OCI-LY1 (cell line): ENCODE measurements at regions not wholly inside any gene's neighbourhood (a gene's known extent, or its start where the extent isn't known, plus 50 kb on each side); places are given as distances from the start of the nearest gene placed in this dataset.

Source experiments
- H2AFZ ChIP-seq: fragments of 200-600 bp; sonication (generic), shearing (Covaris generic); 2 replicates; pipeline ENCODE4 v1.6.0; 2014; ENCODE audit warnings: antibody characterized with exemption, mild to moderate bottlenecking, low read length
- H3F3A ChIP-seq: fragments of 200-600 bp; sonication (generic), shearing (Covaris generic); 2 replicates; pipeline ENCODE4 v1.6.0; 2014; ENCODE audit warnings: mild to moderate bottlenecking, antibody characterized with exemption, low read length, moderate library complexity; ENCODE audit not compliant: insufficient read depth
- H3K27ac ChIP-seq: fragments of 200-600 bp; sonication (generic); 2 replicates; pipeline ENCODE4 v1.5.1; 2014; ENCODE audit warnings: low read length, mixed run types, mild to moderate bottlenecking, low read depth; ENCODE audit not compliant: poor library complexity, severe bottlenecking
- H3K27me3 ChIP-seq: fragments of 200-600 bp; sonication (generic); 2 replicates; pipeline ENCODE4 v1.6.0; 2014; ENCODE audit warnings: antibody characterized with exemption, mild to moderate bottlenecking, low read length, moderate library complexity; ENCODE audit not compliant: insufficient read depth
- H3K36me3 ChIP-seq: fragments of 200-600 bp; sonication (generic); 2 replicates; pipeline ENCODE4 v1.6.1; 2014; ENCODE audit warnings: mild to moderate bottlenecking, antibody characterized with exemption, low read length, moderate library complexity, mixed read lengths; ENCODE audit not compliant: insufficient read depth
- H3K4me1 ChIP-seq: fragments of 200-600 bp; sonication (generic); 2 replicates; pipeline ENCODE4 v1.5.1; 2014; ENCODE audit warnings: mild to moderate bottlenecking, low read length, moderate library complexity; ENCODE audit not compliant: insufficient read depth, severe bottlenecking
- H3K4me2 ChIP-seq: fragments of 200-600 bp; sonication (generic), shearing (Covaris generic); 2 replicates; pipeline ENCODE4 v1.6.1; 2014; ENCODE audit warnings: low read length
- H3K4me3 ChIP-seq: fragments of 200-600 bp; sonication (generic); 2 replicates; pipeline ENCODE4 v1.5.1; 2014; ENCODE audit warnings: low read length, low read depth, mild to moderate bottlenecking, mixed read lengths; ENCODE audit not compliant: poor library complexity, severe bottlenecking
- H3K79me2 ChIP-seq: fragments of 200-600 bp; shearing (Covaris generic); 2 replicates; pipeline ENCODE4 v1.6.1; 2016; ENCODE audit warnings: mixed run types, low read length, mixed read lengths; ENCODE audit not compliant: insufficient read depth
- H3K9ac ChIP-seq: fragments of 200-600 bp; sonication (generic), shearing (Covaris generic); 2 replicates; pipeline ENCODE4 v1.6.1; 2014; ENCODE audit warnings: mild to moderate bottlenecking, low read length, mixed read lengths
- H3K9me2 ChIP-seq: fragments of 200-600 bp; sonication (generic), shearing (Covaris generic); 2 replicates; pipeline ENCODE4 v1.6.1; 2014; ENCODE audit warnings: low read depth, mild to moderate bottlenecking, low read length, mixed read lengths
- H3K9me3 ChIP-seq: fragments of 200-600 bp; shearing (Covaris generic); 2 replicates; pipeline ENCODE4 v1.6.1; 2014; ENCODE audit warnings: low read length, mixed read lengths
- H4K20me1 ChIP-seq: fragments of 200-600 bp; sonication (generic), shearing (Covaris generic); 2 replicates; pipeline ENCODE4 v1.6.0; 2016; ENCODE audit warnings: mild to moderate bottlenecking, low read length; ENCODE audit not compliant: insufficient read depth
- EZH2 ChIP-seq: fragments of 200-600 bp; sonication (generic), shearing (Covaris generic); IDR thresholded peaks from 2 replicates; pipeline ENCODE4 v1.8.0; 2017; ENCODE audit warnings: borderline replicate concordance, mixed run types, mild to moderate bottlenecking, antibody characterized with exemption, low read length, moderate library complexity, mixed read lengths
- TF ChIP-seq, protein P1 (sequence below): fragments of 200-600 bp; sonication (generic), shearing (Covaris generic); IDR thresholded peaks from 2 replicates; pipeline ENCODE4 v1.5.1; 2017; ENCODE audit warnings: mild to moderate bottlenecking, antibody characterized with exemption, low read length, moderate library complexity, mixed read lengths

DNA sequence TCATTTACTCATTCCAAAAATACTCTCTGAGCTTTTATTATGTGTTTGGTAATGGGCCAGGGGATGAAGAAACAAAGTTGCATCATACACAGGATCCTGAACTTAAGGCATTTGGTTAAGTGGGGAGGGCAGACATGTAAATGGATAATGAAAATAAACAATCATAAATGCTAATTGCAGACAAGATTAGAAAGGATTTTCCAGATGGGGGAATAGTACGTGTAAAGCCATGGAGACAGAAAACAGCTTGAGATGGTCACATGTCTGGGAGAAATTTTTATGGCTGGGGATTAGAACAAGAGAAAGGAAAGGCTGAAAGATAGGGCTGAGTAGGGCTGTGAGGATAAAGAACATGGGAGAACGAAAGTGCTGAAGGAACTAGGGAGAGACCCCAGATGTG, 534.3 kb upstream of the LARGE1 start:
- no peaks in the 10 kb centered on the region for H4K20me1 ChIP-seq
- H3K4me1 ChIP-seq, result no peaks in the 10 kb centered on the region
- H3K4me3 ChIP-seq, result no peak overlapping the region
- no peaks in the 10 kb centered on the region for H3K9me2 ChIP-seq
- H3K9ac ChIP-seq, result no peak overlapping the region
- H3F3A ChIP-seq, result no peaks in the 10 kb centered on the region
- TF ChIP-seq EZH2, result no peak
- no peaks in the 10 kb centered on the region for H3K36me3 ChIP-seq
- no peaks in the 10 kb centered on the region for H3K27me3 ChIP-seq
- no peak overlapping the region for H2AFZ ChIP-seq
- no peak overlapping the region for H3K27ac ChIP-seq
- no peak overlapping the region for H3K4me2 ChIP-seq
- H3K9me3 ChIP-seq, result no peaks in the 10 kb centered on the region
- H3K79me2 ChIP-seq, result no peaks in the 10 kb centered on the region

DNA sequence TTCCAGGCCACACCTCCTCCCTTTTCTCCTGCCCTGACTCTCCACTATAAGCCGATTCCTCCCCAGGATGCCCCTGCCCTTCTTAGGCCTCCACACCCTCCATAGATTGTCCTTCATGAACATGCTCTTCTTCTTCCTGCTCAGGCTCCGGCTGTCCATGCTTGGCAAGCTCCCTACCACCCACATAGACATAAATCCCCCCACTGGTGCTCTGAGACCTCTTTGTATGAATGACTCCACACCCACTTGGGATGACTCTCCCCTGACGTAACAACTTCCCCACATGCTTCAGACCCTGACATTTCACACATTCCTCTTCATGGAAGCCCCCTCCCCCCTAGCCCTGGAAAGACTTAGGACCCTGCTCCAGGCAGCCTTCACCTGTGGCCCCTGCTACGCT, 542.5 kb upstream of the LARGE1 start:
- H3K27ac ChIP-seq, result no peak overlapping the region
- no peak overlapping the region for H3K4me3 ChIP-seq
- H2AFZ ChIP-seq, result no peak overlapping the region
- H3K4me1 ChIP-seq, result no peaks in the 10 kb centered on the region
- H3K27me3 ChIP-seq, result no peaks in the 10 kb centered on the region
- TF ChIP-seq EZH2, result no peak
- TF ChIP-seq, protein P1, sequence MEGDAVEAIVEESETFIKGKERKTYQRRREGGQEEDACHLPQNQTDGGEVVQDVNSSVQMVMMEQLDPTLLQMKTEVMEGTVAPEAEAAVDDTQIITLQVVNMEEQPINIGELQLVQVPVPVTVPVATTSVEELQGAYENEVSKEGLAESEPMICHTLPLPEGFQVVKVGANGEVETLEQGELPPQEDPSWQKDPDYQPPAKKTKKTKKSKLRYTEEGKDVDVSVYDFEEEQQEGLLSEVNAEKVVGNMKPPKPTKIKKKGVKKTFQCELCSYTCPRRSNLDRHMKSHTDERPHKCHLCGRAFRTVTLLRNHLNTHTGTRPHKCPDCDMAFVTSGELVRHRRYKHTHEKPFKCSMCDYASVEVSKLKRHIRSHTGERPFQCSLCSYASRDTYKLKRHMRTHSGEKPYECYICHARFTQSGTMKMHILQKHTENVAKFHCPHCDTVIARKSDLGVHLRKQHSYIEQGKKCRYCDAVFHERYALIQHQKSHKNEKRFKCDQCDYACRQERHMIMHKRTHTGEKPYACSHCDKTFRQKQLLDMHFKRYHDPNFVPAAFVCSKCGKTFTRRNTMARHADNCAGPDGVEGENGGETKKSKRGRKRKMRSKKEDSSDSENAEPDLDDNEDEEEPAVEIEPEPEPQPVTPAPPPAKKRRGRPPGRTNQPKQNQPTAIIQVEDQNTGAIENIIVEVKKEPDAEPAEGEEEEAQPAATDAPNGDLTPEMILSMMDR, result no peak
- H3F3A ChIP-seq, result no peaks in the 10 kb centered on the region
- H4K20me1 ChIP-seq, result no peaks in the 10 kb centered on the region
- H3K9me3 ChIP-seq, result no peaks in the 10 kb centered on the region
- H3K9me2 ChIP-seq, result no peaks in the 10 kb centered on the region
- H3K79me2 ChIP-seq, result no peaks in the 10 kb centered on the region
- no peak overlapping the region for H3K9ac ChIP-seq
- no peak overlapping the region for H3K4me2 ChIP-seq
- H3K36me3 ChIP-seq, result no peaks in the 10 kb centered on the region

DNA sequence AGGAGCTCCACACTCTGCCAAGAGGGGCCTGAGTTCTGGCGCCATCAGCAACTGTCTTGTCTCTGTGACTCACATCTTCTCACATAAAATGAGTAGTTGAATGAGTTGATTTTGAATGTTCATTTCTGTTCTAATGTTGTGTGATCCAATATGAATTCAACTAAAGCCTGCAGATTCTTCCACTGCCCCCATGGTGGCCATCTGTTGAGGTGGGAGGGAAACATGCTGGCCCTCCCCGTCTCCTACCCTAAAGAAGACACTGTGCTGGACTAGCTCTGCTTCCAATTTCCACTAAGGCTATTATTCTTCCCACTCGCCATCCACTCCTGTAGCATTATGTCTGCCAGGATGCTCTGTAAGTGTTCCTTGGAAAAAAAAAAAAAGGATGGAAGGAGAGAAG, 555.6 kb upstream of the LARGE1 start:
- no peak overlapping the region for H3K4me3 ChIP-seq
- H3K4me1 ChIP-seq, result no peaks in the 10 kb centered on the region
- no peaks in the 10 kb centered on the region for H3K9me2 ChIP-seq

DNA sequence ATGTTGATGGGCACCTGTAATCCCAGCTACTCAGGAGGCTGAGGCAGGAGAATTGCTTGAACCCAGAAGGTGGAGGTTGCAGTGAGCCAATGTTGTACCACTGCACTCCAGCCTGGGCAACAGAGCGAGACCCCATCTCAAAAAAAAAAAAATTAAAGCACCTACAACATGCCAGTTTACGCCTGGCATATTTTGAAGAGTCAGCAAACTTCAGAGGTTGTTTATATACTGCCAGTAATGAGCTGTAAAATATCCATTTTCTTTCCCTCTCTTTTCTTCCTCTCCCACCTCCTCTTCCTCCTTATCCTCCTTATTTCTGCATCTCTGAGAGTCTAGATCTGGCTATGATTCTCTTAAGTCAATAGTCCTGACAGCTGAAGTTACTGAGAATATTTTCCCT, 556.5 kb upstream of the LARGE1 start:
- Histone ChIP-seq H3K9me3 (no peaks in the 10 kb centered on the region), H3K27me3 (no peaks in the 10 kb centered on the region), H3K27ac (no peak overlapping the region), H3K4me3 (no peak overlapping the region), H3K9me2 (no peaks in the 10 kb centered on the region), H3K4me1 (no peaks in the 10 kb centered on the region), H3K79me2 (no peaks in the 10 kb centered on the region), H4K20me1 (no peaks in the 10 kb centered on the region), H3K36me3 (no peaks in the 10 kb centered on the region), H3K9ac (no peak overlapping the region), H2AFZ (no peak overlapping the region), H3K4me2 (no peak overlapping the region), H3F3A (no peaks in the 10 kb centered on the region)
- no peak for TF ChIP-seq EZH2
- TF ChIP-seq, protein P1, result no peak

More for the DNA sequence above, 555.6 kb upstream of the LARGE1 start:
- TF ChIP-seq EZH2, result no peak
- TF ChIP-seq, protein P1, result no peak
- Histone ChIP-seq H2AFZ (no peak overlapping the region), H3K79me2 (no peaks in the 10 kb centered on the region), H3K4me2 (no peak overlapping the region), H3K27ac (no peak overlapping the region), H4K20me1 (no peaks in the 10 kb centered on the region), H3K9me3 (no peaks in the 10 kb centered on the region), H3K27me3 (no peaks in the 10 kb centered on the region), H3F3A (no peaks in the 10 kb centered on the region), H3K36me3 (no peaks in the 10 kb centered on the region), H3K9ac (no peak overlapping the region)
